HCT116 (cell line): ENCODE measurements at regions not wholly inside any gene's neighbourhood (a gene's known extent, or its start where the extent isn't known, plus 50 kb on each side); places are given as distances from the start of the nearest gene placed in this dataset.

Source experiments
- ATAC-seq: fragments of 200-7000 bp; cut with Tn5 transposase; 2 replicates; pipeline ENCODE4 v1.9.1; 2020; ENCODE audit warnings: mild to moderate bottlenecking, moderate library complexity
- BruUV-seq: library from RNA; stranded (reverse); fragments of 400-500 nt; replicated peaks from 2 replicates; lab custom pipeline; 2021; lab: Mats Ljungman, UMichigan
- CTCF ChIA-PET: fragments of 300-600 bp; sonication (Branson Sonifier 250); formaldehyde crosslinking; loops from one replicate; lab custom pipeline; 2021; ENCODE audit warnings: antibody characterized with exemption; lab: Charles Lee
- POLR2A ChIA-PET: fragments of 300-600, 350-600 bp; sonication (Branson Sonifier 250); formaldehyde crosslinking; loops from one replicate; lab custom pipeline; 2021; ENCODE audit warnings: antibody characterized with exemption; lab: Charles Lee
- RAD21 ChIA-PET, 2 experiments: fragments of 300-600 bp; sonication (Branson Sonifier 250); formaldehyde crosslinking; loops; one replicate each; lab custom pipeline; 2023; ENCODE audit warnings: low total read pairs in 2 of 2; ENCODE audit not compliant: uncharacterized antibody in 2 of 2, unreplicated experiment in 2 of 2, low non-redundant PET in 1 of 2; lab: Charles Lee
- DNase-seq: peaks from one replicate; pipeline ENCODE4 v3.0.0-alpha.2; 2010; ENCODE audit warnings: low read depth, low spot score
- H2AFZ ChIP-seq: fragments of 200-600 bp; shearing (Covaris generic), sonication (generic); 2 replicates; pipeline ENCODE4 v1.6.1; 2017; ENCODE audit warnings: low read depth, mixed run types, mixed read lengths, antibody characterized with exemption, low read length; ENCODE audit not compliant: poor library complexity, severe bottlenecking
- H3K27ac ChIP-seq: 2 replicates; pipeline ENCODE4 v1.5.1; 2012; ENCODE audit warnings: low read depth, low read length
- H3K27me3 ChIP-seq: fragments of 200-600 bp; sonication (generic); 2 replicates; pipeline ENCODE4 v1.6.1; 2016; ENCODE audit warnings: mixed run types, low read length, mixed read lengths; ENCODE audit not compliant: insufficient read depth
- H3K36me3 ChIP-seq, 2 experiments: fragments of 200-500 bp in 1 of 2; fragments of 200-600 bp in 1 of 2; sonication (Bioruptor generic) in 1 of 2; sonication (generic) in 1 of 2; 2 replicates each; pipeline versions ENCODE4 v1.5.1 to v1.6.1; 2014 to 2016; ENCODE audit warnings: low read length in 2 of 2, inconsistent platforms in 1 of 2, mixed read lengths in 1 of 2, mixed run types in 1 of 2; ENCODE audit not compliant: insufficient read depth in 2 of 2, control insufficient read depth in 1 of 2
- H3K4me1 ChIP-seq, 2 experiments: fragments of 200-600 bp in 1 of 2; sonication (generic) in 1 of 2; 2 replicates each; pipeline versions ENCODE4 v1.5.1 to v1.6.1; 2012 to 2017; ENCODE audit warnings: low read length in 2 of 2, inconsistent platforms in 1 of 2, mild to moderate bottlenecking in 1 of 2, mixed read lengths in 1 of 2, mixed run types in 1 of 2, moderate library complexity in 1 of 2; ENCODE audit not compliant: insufficient read depth in 2 of 2, control insufficient read depth in 1 of 2
- H3K4me2 ChIP-seq: fragments of 200-600 bp; sonication (generic); 2 replicates; pipeline ENCODE4 v1.6.1; 2017; ENCODE audit warnings: mixed run types, low read length, mixed read lengths
- H3K4me3 ChIP-seq, 2 experiments: fragments of 200-600 bp in 1 of 2; sonication (generic) in 1 of 2; replicated peaks in 1 of 2; 2 replicates each; pipeline ENCODE4 v1.5.1; 2011 to 2016; ENCODE audit warnings: low read length in 2 of 2, control low read depth in 1 of 2, low read depth in 1 of 2, mild to moderate bottlenecking in 1 of 2, mixed read lengths in 1 of 2, mixed run types in 1 of 2
- H3K79me2 ChIP-seq: fragments of 200-600 bp; sonication (generic); 2 replicates; pipeline ENCODE4 v1.6.1; 2017; ENCODE audit warnings: mild to moderate bottlenecking, mixed run types, low read length, moderate library complexity, mixed read lengths; ENCODE audit not compliant: insufficient read depth
- H3K9ac ChIP-seq: fragments of 200-600 bp; sonication (generic); 2 replicates; pipeline ENCODE4 v1.6.1; 2016; ENCODE audit warnings: low read length, mixed read lengths
- H3K9me2 ChIP-seq: fragments of 200-600 bp; sonication (generic), shearing (Covaris generic); 2 replicates; pipeline ENCODE4 v1.6.1; 2017; ENCODE audit warnings: mixed run types, mild to moderate bottlenecking, moderate library complexity; ENCODE audit not compliant: insufficient read depth
- H3K9me3 ChIP-seq, 2 experiments: fragments of 200-500 bp in 1 of 2; fragments of 200-600 bp in 1 of 2; sonication (Bioruptor generic) in 1 of 2; sonication (generic) in 1 of 2; 2 replicates each; pipeline ENCODE4 v1.6.1; 2014 to 2017; ENCODE audit warnings: low read length in 2 of 2, mixed read lengths in 2 of 2, inconsistent platforms in 1 of 2, low read depth in 1 of 2, mild to moderate bottlenecking in 1 of 2, mixed run types in 1 of 2, moderate library complexity in 1 of 2; ENCODE audit not compliant: control insufficient read depth in 1 of 2, insufficient read depth in 1 of 2
- H4K20me1 ChIP-seq: fragments of 200-600 bp; sonication (generic), shearing (Covaris generic); 2 replicates; pipeline ENCODE4 v1.6.1; 2017; ENCODE audit warnings: mixed run types, mild to moderate bottlenecking, moderate library complexity; ENCODE audit not compliant: insufficient read depth
- ATF3 ChIP-seq: IDR thresholded peaks from 2 replicates; pipeline ENCODE4 v1.6.1; 2012
- EGR1 ChIP-seq: IDR thresholded peaks from 2 replicates; pipeline ENCODE4 v1.6.1; 2012; ENCODE audit warnings: low read depth
- ELF1 ChIP-seq: IDR thresholded peaks from 2 replicates; pipeline ENCODE4 v1.6.1; 2012; ENCODE audit warnings: low read depth, borderline replicate concordance
- EZH2phosphoT487 ChIP-seq: fragments of 200-600 bp; IDR thresholded peaks from 2 replicates; pipeline ENCODE4 v1.6.1; 2018; ENCODE audit warnings: antibody characterized with exemption, borderline replicate concordance
- FOSL1 ChIP-seq: IDR thresholded peaks from 2 replicates; pipeline ENCODE4 v1.6.1; 2012; ENCODE audit warnings: low read depth
- JUND ChIP-seq: IDR thresholded peaks from 2 replicates; pipeline ENCODE4 v1.6.1; 2012
- POLR2A ChIP-seq: IDR thresholded peaks from 2 replicates; pipeline ENCODE4 v1.7.0; 2011; ENCODE audit warnings: borderline replicate concordance; ENCODE audit not compliant: insufficient read depth, insufficient read length; ENCODE audit errors: extremely low read depth
- POLR2AphosphoS5 ChIP-seq: IDR thresholded peaks from 2 replicates; pipeline ENCODE4 v1.6.1; 2011; ENCODE audit warnings: mild to moderate bottlenecking, low read depth, low read length, moderate library complexity
- SP1 ChIP-seq: IDR thresholded peaks from 2 replicates; pipeline ENCODE4 v1.6.1; 2012; ENCODE audit warnings: low read depth
- YY1 ChIP-seq: IDR thresholded peaks from 2 replicates; pipeline ENCODE4 v1.6.1; 2011; ENCODE audit warnings: low read length, low read depth, moderate library complexity, mild to moderate bottlenecking; ENCODE audit not compliant: insufficient replicate concordance; ENCODE audit errors: extremely low read depth
- ZFX ChIP-seq: fragments of 450-650 bp; IDR thresholded peaks from 2 replicates; pipeline ENCODE4 v1.6.1; 2017
- ZNF274 ChIP-seq: fragments of 200-500 bp; sonication (Bioruptor generic); IDR thresholded peaks from 2 replicates; pipeline ENCODE4 v1.6.1; 2014; ENCODE audit warnings: mild to moderate bottlenecking, low read depth, low read length, inconsistent platforms
- intact Hi-C: fragments of 100-400 bp; cut with micrococcal nuclease; formaldehyde crosslinking; loops from 2 replicates; pipeline ENCODE4 v1.10.0; 2022

GRCh38 chr3:106590216-106590615, 721.4 kb upstream of the CBLB start:
- BruUV-seq, result no TSS peak
- no peak overlapping the region for H3K4me3 ChIP-seq
- H3K36me3 ChIP-seq, result no peaks in the 10 kb centered on the region
- POLR2A ChIA-PET, result no interaction called here
- RAD21 ChIA-PET, result no interaction called here
- ATAC-seq (no peak), DNase-seq (no peak)
- H4K20me1 ChIP-seq, result no peaks in the 10 kb centered on the region
- no peaks in the 10 kb centered on the region for H3K4me1 ChIP-seq
- H3K79me2 ChIP-seq, result no peaks in the 10 kb centered on the region
- CTCF ChIA-PET, result no interaction called here
- H3K27ac ChIP-seq, result no peak overlapping the region
- intact Hi-C loops, result no loop called here
- no peaks in the 10 kb centered on the region for H3K27me3 ChIP-seq
- no peak overlapping the region for H2AFZ ChIP-seq
- H3K9me2 ChIP-seq, result no peaks in the 10 kb centered on the region
- TF ChIP-seq ATF3, result no peak
- no peak for TF ChIP-seq EGR1
- TF ChIP-seq ELF1, result no peak
- TF ChIP-seq POLR2A, result no peak
- TF ChIP-seq ZNF274, result no peak
- TF ChIP-seq POLR2AphosphoS5, result no peak
- H3K9ac ChIP-seq, result no peak overlapping the region
- no peak overlapping the region for H3K4me2 ChIP-seq
- no peaks in the 10 kb centered on the region for H3K9me3 ChIP-seq

- ChIA-PET RAD21 (no interaction called here), POLR2A (no interaction called here), CTCF (no interaction called here)
- H3K27ac ChIP-seq, result no peak overlapping the region
- no peaks in the 10 kb centered on the region for H4K20me1 ChIP-seq
- H3K36me3 ChIP-seq, result no peaks in the 10 kb centered on the region
- TF ChIP-seq POLR2A, result no peak
- TF ChIP-seq ELF1, result no peak
- no peak for TF ChIP-seq EGR1
- no peak for TF ChIP-seq FOSL1
- TF ChIP-seq ZNF274, result no peak
- no peak for TF ChIP-seq POLR2AphosphoS5
- no peak for TF ChIP-seq YY1
- no peak for TF ChIP-seq ATF3
- TF ChIP-seq ZFX, result no peak
- no peak for TF ChIP-seq SP1
- no peak for TF ChIP-seq EZH2phosphoT487
- no peak for TF ChIP-seq JUND
- no peaks in the 10 kb centered on the region for H3K27me3 ChIP-seq
- intact Hi-C loops, result no loop called here
- no peak overlapping the region for H2AFZ ChIP-seq
- 0 out of 4 replicates have a peak, but pooled peaks cover 0 to 3% of the 10 kb centered on the region in 2 experiments for H3K9me3 ChIP-seq
- H3K4me2 ChIP-seq, result no peak overlapping the region
- H3K4me1 ChIP-seq, result no peaks in the 10 kb centered on the region
- no TSS peak for BruUV-seq
- DNase-seq (no peak), ATAC-seq (no peak)
- no peak overlapping the region for H3K4me3 ChIP-seq
- H3K9me2 ChIP-seq, result no peaks in the 10 kb centered on the region
- no peak overlapping the region for H3K9ac ChIP-seq
- no peaks in the 10 kb centered on the region for H3K79me2 ChIP-seq
Observed at GRCh38 chr3:106593381-106593780, 724.6 kb upstream of the CBLB start.
